ENCODE measurements at regions not wholly inside any gene's neighbourhood (a gene's known extent, or its start where the extent isn't known, plus 50 kb on each side); places are given as distances from the start of the nearest gene placed in this dataset.

DNA sequence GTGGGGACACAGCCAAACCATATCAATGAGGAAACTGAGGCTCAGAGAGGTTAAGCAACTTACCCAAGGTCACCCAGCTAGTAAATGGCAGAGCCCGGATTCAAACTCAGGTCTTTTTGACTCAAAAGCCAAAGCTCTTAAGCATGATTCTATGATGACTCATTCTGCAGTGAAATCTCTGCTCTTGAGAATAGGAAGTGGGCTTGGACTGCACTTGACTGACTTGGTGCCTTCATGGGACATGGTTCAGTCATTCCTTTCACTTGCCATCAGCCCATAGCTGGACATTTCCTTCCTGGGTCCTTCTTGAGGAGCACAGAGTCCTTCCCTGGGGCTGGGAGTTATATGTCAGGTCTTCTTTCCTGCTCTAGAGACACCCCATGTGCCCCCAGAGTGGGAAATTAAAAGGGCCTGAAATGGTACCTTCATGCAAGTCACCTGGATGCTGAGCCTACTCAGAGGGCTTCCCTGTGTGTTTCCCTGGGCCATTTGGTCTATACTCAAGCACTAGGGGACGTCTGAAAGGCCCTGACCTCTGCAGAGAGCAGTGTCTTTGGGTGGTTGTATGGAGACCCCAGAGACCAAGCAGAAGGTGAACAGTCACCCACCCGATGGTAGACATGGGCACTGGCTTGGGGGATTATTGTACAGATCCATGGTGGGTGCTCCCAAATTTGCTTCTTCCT lies 62.4 kb upstream of the SDK1 start:
- Histone ChIP-seq H3K4me3 (no peak overlapping the region), H3K36me3 (no peaks in the 10 kb centered on the region), H3K27me3 (no peaks in the 10 kb centered on the region), H3K9me3 (peaks cover 0 to 9% (median 4%) of the 10 kb centered on the region in 4 donors), H3K27ac (no peak overlapping the region), H3K4me1 (peaks cover 0 to 6% (median 0%) of the 10 kb centered on the region in 4 donors)
- TF ChIP-seq EP300 (IDR thresholded peaks at IDR 0.05) (no peak), POLR2A (IDR thresholded peaks at IDR 0.05) (no peak), POLR2AphosphoS5 (IDR thresholded peaks at IDR 0.05) (no peak)
- TF ChIP-seq, protein P1, sequence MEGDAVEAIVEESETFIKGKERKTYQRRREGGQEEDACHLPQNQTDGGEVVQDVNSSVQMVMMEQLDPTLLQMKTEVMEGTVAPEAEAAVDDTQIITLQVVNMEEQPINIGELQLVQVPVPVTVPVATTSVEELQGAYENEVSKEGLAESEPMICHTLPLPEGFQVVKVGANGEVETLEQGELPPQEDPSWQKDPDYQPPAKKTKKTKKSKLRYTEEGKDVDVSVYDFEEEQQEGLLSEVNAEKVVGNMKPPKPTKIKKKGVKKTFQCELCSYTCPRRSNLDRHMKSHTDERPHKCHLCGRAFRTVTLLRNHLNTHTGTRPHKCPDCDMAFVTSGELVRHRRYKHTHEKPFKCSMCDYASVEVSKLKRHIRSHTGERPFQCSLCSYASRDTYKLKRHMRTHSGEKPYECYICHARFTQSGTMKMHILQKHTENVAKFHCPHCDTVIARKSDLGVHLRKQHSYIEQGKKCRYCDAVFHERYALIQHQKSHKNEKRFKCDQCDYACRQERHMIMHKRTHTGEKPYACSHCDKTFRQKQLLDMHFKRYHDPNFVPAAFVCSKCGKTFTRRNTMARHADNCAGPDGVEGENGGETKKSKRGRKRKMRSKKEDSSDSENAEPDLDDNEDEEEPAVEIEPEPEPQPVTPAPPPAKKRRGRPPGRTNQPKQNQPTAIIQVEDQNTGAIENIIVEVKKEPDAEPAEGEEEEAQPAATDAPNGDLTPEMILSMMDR (IDR thresholded peaks at IDR 0.05): no peak
- WGBS, 2 donors: 75 to 79% methylated on average over 3 of the region's 3 CpGs
- DNase-seq: no peak
- intact Hi-C loops (cut with DNase I): no loop called here

DNA sequence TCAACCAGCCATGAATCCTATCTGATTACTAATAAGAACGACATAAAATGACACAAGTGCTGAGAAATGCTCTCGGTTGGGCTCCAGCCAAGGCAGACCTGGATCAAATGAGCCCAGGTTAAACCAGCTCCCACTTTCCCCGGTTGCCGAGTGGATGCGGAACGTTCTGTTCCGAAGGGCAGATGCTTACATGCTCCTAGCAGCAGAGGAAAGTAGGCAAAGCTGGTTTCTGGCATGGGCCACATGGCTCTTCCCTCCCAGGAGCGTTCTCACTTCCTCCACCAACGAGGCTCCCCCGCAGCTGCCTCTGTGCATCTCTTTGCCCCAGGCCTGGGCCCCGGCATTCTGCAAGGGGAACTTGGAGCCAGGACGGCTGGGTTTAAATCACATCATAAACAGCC lies 61.8 kb upstream of the SDK1 start:
- no peak overlapping the region for H3K4me3 ChIP-seq
- intact Hi-C loops (cut with DNase I): no loop called here
- DNase-seq: no peak
- H3K27me3 ChIP-seq: no peaks in the 10 kb centered on the region
- peaks cover 0 to 12% (median under 1%) of the 10 kb centered on the region in 4 donors for H3K4me1 ChIP-seq
- WGBS, 2 donors: 87 to 90% methylated on average over 12 of the region's 12 CpGs
- TF ChIP-seq POLR2AphosphoS5 (IDR thresholded peaks at IDR 0.05) (no peak), POLR2A (IDR thresholded peaks at IDR 0.05) (no peak), EP300 (IDR thresholded peaks at IDR 0.05) (no peak)
- TF ChIP-seq, protein P1 (IDR thresholded peaks at IDR 0.05): no peak
- peaks cover 0 to 9% (median 4%) of the 10 kb centered on the region in 4 donors for H3K9me3 ChIP-seq
- H3K36me3 ChIP-seq: no peaks in the 10 kb centered on the region
- H3K27ac ChIP-seq: no peak overlapping the region

DNA sequence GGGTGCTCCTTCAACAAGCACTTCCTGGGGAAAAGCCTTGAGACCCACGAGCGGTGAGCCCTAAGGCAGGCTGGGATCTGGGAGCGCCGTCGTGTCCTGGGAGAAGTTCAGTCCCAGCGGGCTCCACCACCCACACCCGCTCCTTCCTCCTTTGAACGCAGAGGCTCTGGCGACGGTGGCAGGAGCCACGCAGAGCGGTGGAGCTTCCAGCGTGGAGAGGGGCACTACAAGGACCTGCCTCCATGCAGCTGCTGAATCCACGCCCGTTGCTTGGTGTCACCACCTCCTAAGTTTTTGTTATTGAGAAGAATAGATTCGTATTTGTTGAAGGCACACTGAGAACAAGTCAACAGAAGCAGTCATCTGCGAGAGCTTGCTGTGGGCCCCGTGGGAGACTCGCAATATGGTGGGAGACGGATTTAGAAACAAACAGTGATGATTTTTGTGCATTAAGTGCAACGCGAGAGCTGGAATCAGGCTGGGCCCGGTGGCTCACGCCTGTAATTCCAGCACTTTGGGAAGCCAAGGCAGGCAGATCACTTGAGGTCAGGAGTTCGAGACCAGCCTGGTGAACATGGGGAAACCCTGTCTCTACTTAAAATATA lies 60.1 kb upstream of the SDK1 start:
- H3K9me3 ChIP-seq: peaks cover 0 to 6% (median 3%) of the 10 kb centered on the region in 4 donors
- H3K4me3 ChIP-seq: no peak overlapping the region
- no peak for DNase-seq
- H3K27me3 ChIP-seq: no peaks in the 10 kb centered on the region
- 89 to 92% methylated on average over 25 of the region's 25 CpGs for WGBS, 2 donors
- H3K4me1 ChIP-seq: peaks cover 0 to 29% (median 15%) of the 10 kb centered on the region in 4 donors
- intact Hi-C loops (cut with DNase I): no loop called here
- TF ChIP-seq EP300 (IDR thresholded peaks at IDR 0.05) (no peak), POLR2AphosphoS5 (IDR thresholded peaks at IDR 0.05) (no peak), POLR2A (IDR thresholded peaks at IDR 0.05) (no peak)
- TF ChIP-seq, protein P1 (IDR thresholded peaks at IDR 0.05): no peak
- H3K36me3 ChIP-seq: no peaks in the 10 kb centered on the region
- no peak overlapping the region for H3K27ac ChIP-seq

DNA sequence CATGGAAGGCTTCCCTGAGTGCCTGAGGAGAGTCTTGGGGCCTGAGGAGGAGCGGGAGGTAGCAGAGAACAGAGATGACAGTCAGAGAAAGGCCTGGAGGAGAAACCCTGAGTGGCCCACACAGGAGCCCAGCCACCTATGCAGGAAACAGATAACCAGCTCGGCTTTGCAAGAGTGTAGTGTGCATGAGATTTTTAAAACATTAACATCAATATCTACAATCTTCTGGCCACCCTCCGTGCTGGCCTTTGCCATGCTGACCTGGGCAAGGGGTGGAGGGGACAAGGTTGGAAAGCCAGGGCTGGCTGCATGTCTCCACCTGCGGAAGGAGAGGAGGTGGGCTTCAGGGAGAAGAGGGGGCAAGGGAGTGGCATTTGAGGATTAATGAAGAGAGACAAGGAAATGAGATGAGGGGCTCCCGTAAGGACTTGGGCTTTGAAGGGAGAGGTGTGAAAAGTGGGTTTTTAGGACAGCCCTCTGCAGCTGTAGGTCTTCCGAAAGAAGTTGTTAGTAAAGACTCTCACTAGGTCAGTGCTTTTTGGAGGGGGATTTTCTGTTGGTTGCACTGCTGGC lies 59.3 kb upstream of the SDK1 start:
- WGBS, 2 donors: 81 to 91% methylated on average over 6 of the region's 6 CpGs
- Histone ChIP-seq H3K27ac (no peak overlapping the region), H3K9me3 (peaks cover 0 to 1% (median 0%) of the 10 kb centered on the region in 4 donors), H3K36me3 (no peaks in the 10 kb centered on the region), H3K4me1 (peaks cover 0 to 34% (median 17%) of the 10 kb centered on the region in 4 donors), H3K4me3 (no peak overlapping the region), H3K27me3 (no peaks in the 10 kb centered on the region)
- intact Hi-C loops (cut with DNase I): no loop called here
- TF ChIP-seq, protein P1 (IDR thresholded peaks at IDR 0.05): no peak
- TF ChIP-seq POLR2AphosphoS5 (IDR thresholded peaks at IDR 0.05): no peak
- no peak for TF ChIP-seq EP300 (IDR thresholded peaks at IDR 0.05)
- TF ChIP-seq POLR2A (IDR thresholded peaks at IDR 0.05): no peak
- no peak for DNase-seq
